GM12891 (cell line): ENCODE measurements at regions not wholly inside any gene's neighbourhood (a gene's known extent, or its start where the extent isn't known, plus 50 kb on each side); places are given as distances from the start of the nearest gene placed in this dataset.
A peak's percentile ranks its signal among the peaks of the same experiment; 100 is the strongest.
"Not testable (repeated sequence)": the region's sequence is repeated elsewhere in the genome, so short reads cannot be mapped to it uniquely, and the experiment has no call there.

Experiments used
- DNase-seq: peaks from one replicate; pipeline ENCODE4 v3.0.0; 2011; ENCODE audit warnings: low spot score; ENCODE audit not compliant: insufficient read length
- FAIRE-seq: peaks from 2 replicates; lab custom pipeline; 2011; peaks lifted over from hg19 to GRCh38; lab: Jason Lieb, UNC
- PAX5 ChIP-seq: IDR thresholded peaks from 2 replicates; pipeline ENCODE4 v1.6.1; 2011; ENCODE audit warnings: low read length, moderate library complexity, mild to moderate bottlenecking; ENCODE audit not compliant: insufficient read depth, severe bottlenecking
- POLR2A ChIP-seq: IDR thresholded peaks from 2 replicates; pipeline ENCODE4 v1.6.1; 2011; ENCODE audit warnings: low read depth, low read length, control low read depth
- POLR2AphosphoS5 ChIP-seq: IDR thresholded peaks from 2 replicates; pipeline ENCODE4 v1.6.1; 2011; ENCODE audit warnings: low read depth, low read length, control low read depth
- POU2F2 ChIP-seq: IDR thresholded peaks from 2 replicates; pipeline ENCODE4 v1.6.1; 2011; ENCODE audit warnings: low read depth, mild to moderate bottlenecking, control low read depth, low read length, moderate library complexity
- SPI1 ChIP-seq: IDR thresholded peaks from 2 replicates; pipeline ENCODE4 v1.6.1; 2011; ENCODE audit warnings: low read depth, low read length, control low read depth
- TAF1 ChIP-seq: IDR thresholded peaks from 2 replicates; pipeline ENCODE4 v1.6.1; 2011; ENCODE audit warnings: low read depth, low read length, control low read depth

- no peak for FAIRE-seq
- TF ChIP-seq POU2F2 (no peak), POLR2A (no peak), PAX5 (no peak), SPI1 (no peak), TAF1 (no peak), POLR2AphosphoS5 (no peak)
- no peak for DNase-seq
Measured at GRCh38 chr7:19284136-19284535, 138.9 kb upstream of the FERD3L start.

DNA sequence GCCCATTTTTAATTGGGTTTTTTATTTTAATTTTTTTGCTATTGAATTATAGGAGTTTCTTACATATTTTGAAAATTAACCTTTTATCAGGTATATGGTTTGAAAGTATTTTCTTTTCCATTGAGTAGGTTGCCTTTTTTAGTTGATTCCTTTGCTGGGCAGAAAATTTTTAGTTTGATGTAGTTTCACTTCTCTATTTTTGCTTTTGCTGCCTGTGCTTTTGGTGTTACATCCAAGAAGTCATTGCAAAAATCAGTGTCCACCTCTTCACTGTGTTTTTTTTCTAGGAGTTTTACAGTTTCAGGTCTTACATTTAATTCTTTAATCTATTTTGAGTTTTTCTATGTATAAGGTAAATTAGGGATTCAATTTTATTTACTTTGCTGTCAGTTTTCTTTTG is 129.8 kb upstream of the FERD3L start:
- peak; percentile 90 for TF ChIP-seq SPI1
- TF ChIP-seq POLR2AphosphoS5, result no peak
- no peak for TF ChIP-seq POU2F2
- no peak for TF ChIP-seq POLR2A
- DNase-seq (no peak), FAIRE-seq (no peak)

- not testable (repeated sequence) for FAIRE-seq
Measured at GRCh38 chr7:19272329-19272728, 127.1 kb upstream of the FERD3L start.

GRCh38 chr7:19269301-19269700 is 124.1 kb upstream of the FERD3L start:
- no peak for FAIRE-seq

More at GRCh38 chr7:19272329-19272728, 127.1 kb upstream of the FERD3L start:
- DNase-seq, result not testable (repeated sequence)

GRCh38 chr7:19268737-19269136 is 123.5 kb upstream of the FERD3L start:
- FAIRE-seq (no peak), DNase-seq (no peak)
- no peak for TF ChIP-seq SPI1
- no peak for TF ChIP-seq TAF1
- no peak for TF ChIP-seq POU2F2
- TF ChIP-seq PAX5, result no peak
- TF ChIP-seq POLR2AphosphoS5, result no peak
- TF ChIP-seq POLR2A, result no peak

More at GRCh38 chr7:19269301-19269700, 124.1 kb upstream of the FERD3L start:
- no peak for TF ChIP-seq SPI1
- no peak for TF ChIP-seq POU2F2
- TF ChIP-seq POLR2A, result no peak
- TF ChIP-seq POLR2AphosphoS5, result no peak
- TF ChIP-seq PAX5, result no peak
- TF ChIP-seq TAF1, result no peak
- no peak for DNase-seq

- FAIRE-seq, result no peak
- DNase-seq, result no peak
- TF ChIP-seq POU2F2 (no peak), TAF1 (no peak), POLR2A (no peak), POLR2AphosphoS5 (no peak), SPI1 (no peak), PAX5 (no peak)
Measured at GRCh38 chr7:19262826-19263225, 117.6 kb upstream of the FERD3L start.

GRCh38 chr7:19249281-19249680 is 104.1 kb upstream of the FERD3L start:
- no peak for TF ChIP-seq SPI1
- TF ChIP-seq TAF1, result no peak
- no peak for TF ChIP-seq POU2F2
- TF ChIP-seq PAX5, result no peak
- no peak for TF ChIP-seq POLR2AphosphoS5
- no peak for TF ChIP-seq POLR2A
- DNase-seq, result no peak
- FAIRE-seq, result no peak

GRCh38 chr7:19248681-19249080 is 103.5 kb upstream of the FERD3L start:
- TF ChIP-seq POLR2A, result no peak
- FAIRE-seq (no peak), DNase-seq (no peak)

DNA sequence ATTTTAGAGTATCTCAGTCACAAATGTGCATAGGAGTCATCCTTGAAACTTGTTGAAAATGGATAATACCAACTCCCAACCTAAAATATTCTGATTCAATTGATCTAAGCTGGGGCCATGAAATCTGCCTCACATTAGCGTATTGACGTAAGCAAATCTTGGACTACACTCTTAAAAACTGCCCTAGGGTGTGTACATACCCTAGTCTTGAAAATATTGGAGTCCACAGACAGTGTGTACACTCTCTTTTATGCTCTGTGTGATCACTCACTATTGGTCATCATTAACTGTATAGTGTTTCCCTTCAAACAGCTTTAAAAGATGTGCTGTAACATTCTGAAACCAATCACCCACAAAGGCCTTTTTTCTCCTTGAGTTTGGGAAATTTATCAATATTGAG is 102.9 kb upstream of the FERD3L start:
- FAIRE-seq (no peak), DNase-seq (no peak)
- no peak for TF ChIP-seq POLR2A
- no peak for TF ChIP-seq PAX5
- no peak for TF ChIP-seq POU2F2
- TF ChIP-seq POLR2AphosphoS5, result no peak
- TF ChIP-seq SPI1, result no peak
- no peak for TF ChIP-seq TAF1

- TF ChIP-seq PAX5, result no peak
- no peak for FAIRE-seq
- DNase-seq, result no peak
Measured at GRCh38 chr7:19247017-19247416, 101.8 kb upstream of the FERD3L start.

- DNase-seq, result no peak
- no peak for FAIRE-seq
- TF ChIP-seq POLR2A (no peak), PAX5 (no peak), POU2F2 (no peak), TAF1 (no peak), POLR2AphosphoS5 (no peak), SPI1 (no peak)
Measured at GRCh38 chr7:19242246-19242645, 97.0 kb upstream of the FERD3L start.
